SH-SY5Y (cell line): ENCODE measurements at regions not wholly inside any gene's neighbourhood (a gene's known extent, or its start where the extent isn't known, plus 50 kb on each side); places are given as distances from the start of the nearest gene placed in this dataset.

Source experiments
- GATA2 ChIP-seq: IDR thresholded peaks from 2 replicates; pipeline ENCODE4 v1.6.1; 2011; ENCODE audit warnings: mild to moderate bottlenecking, low read depth, low read length
- GATA3 ChIP-seq: IDR thresholded peaks from 2 replicates; pipeline ENCODE4 v1.6.1; 2011; ENCODE audit warnings: low read depth, mild to moderate bottlenecking, low read length, moderate library complexity

DNA sequence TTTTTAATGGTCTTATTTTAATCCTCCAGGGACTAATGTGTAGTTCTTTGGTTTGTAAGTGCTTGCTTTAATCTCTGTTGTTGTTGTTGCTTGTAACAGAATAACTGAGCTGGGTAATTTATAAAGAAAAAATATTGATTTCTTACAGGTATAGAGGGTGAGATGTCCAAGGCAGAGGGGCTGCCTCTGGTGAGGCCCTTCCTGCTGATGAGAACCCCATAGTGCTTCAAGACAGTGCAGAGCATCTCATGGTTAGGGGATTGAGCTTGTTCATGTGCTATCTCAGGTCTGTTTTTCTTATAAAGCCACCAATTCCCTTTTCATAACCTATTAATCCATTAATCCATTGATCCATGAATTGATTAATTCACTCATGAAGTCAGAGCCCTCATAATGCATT, 516.3 kb upstream of the KCND2 start:
- TF ChIP-seq GATA2 (no peak), GATA3 (no peak)
